Upper lobe of left lung (tissue), 4 donors: ENCODE measurements at regions not wholly inside any gene's neighbourhood (a gene's known extent, or its start where the extent isn't known, plus 50 kb on each side); places are given as distances from the start of the nearest gene placed in this dataset.

ENCODE experiments used
- CTCF ChIP-seq, 6 experiments: fragments of 450-650 bp in 4 of 6; fragments of 200-600 bp in 2 of 6; sonication (generic) in 2 of 6; IDR thresholded peaks; one replicate each; pipeline ENCODE4 v1.5.1; 2016 to 2019; ENCODE audit warnings: antibody characterized with exemption in 6 of 6
- POLR2A ChIP-seq, 4 donors: fragments of 450-650 bp; IDR thresholded peaks; one replicate each; pipeline ENCODE4 v1.5.1; 2016 to 2017; ENCODE audit warnings: antibody characterized with exemption in 4 of 4, mild to moderate bottlenecking in 2 of 4
- POLR2AphosphoS5 ChIP-seq, 2 donors: sonication (generic); formaldehyde crosslinking; IDR thresholded peaks; one replicate each; pipeline ENCODE4 v1.5.1; 2017; ENCODE audit warnings: antibody characterized with exemption in 2 of 2

DNA sequence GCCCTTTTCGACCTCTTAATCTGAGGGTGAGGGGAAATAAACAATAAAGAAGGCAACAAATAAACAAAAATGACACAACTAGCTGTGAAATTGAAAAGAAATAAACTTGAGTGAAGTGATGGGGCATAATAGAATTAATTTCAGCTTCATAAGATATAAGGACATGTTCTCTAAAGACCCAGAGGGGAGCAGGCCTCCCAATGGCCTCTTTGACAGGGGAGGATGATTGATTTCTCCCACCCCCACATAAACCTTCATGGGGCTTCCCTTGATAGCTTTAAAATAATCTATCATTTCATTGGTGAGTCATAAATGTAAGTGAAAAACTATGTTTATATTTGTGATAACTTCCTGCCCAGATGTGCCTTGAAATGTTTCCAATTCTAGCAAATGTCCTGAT, 226.3 kb upstream of the RAG2 start:
- TF ChIP-seq POLR2A (IDR thresholded peaks at IDR 0.05) (no peak), POLR2AphosphoS5 (IDR thresholded peaks at IDR 0.05) (no peak), CTCF (IDR thresholded peaks at IDR 0.05) (no peak)
